ENCODE measurements at regions not wholly inside any gene's neighbourhood (a gene's known extent, or its start where the extent isn't known, plus 50 kb on each side); places are given as distances from the start of the nearest gene placed in this dataset.

DNA sequence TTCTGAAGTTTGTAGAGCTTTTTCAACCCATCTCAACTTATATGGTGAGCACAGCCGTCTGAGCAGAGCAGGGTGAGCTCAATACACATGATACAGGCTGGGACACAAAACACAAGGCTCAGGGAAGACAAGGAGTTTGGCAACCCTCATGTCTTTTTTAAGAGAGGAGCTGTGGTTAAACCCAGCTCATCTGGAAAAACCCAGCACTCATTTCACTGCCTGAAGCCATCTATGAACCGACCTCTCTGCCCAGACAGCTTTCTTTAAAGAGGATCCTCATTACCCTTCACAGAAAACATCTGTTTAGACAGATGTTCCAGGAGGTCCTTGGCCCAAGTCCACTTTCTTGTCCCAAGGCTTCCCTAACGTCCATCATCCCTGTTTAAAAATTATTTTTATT, 170.0 kb upstream of the TSHZ3 start:
- no peak for TF ChIP-seq POLR2A (IDR thresholded peaks at IDR 0.05)
- TF ChIP-seq, protein P1, sequence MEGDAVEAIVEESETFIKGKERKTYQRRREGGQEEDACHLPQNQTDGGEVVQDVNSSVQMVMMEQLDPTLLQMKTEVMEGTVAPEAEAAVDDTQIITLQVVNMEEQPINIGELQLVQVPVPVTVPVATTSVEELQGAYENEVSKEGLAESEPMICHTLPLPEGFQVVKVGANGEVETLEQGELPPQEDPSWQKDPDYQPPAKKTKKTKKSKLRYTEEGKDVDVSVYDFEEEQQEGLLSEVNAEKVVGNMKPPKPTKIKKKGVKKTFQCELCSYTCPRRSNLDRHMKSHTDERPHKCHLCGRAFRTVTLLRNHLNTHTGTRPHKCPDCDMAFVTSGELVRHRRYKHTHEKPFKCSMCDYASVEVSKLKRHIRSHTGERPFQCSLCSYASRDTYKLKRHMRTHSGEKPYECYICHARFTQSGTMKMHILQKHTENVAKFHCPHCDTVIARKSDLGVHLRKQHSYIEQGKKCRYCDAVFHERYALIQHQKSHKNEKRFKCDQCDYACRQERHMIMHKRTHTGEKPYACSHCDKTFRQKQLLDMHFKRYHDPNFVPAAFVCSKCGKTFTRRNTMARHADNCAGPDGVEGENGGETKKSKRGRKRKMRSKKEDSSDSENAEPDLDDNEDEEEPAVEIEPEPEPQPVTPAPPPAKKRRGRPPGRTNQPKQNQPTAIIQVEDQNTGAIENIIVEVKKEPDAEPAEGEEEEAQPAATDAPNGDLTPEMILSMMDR (IDR thresholded peaks at IDR 0.05) = no peak
